ENCODE measurements at regions not wholly inside any gene's neighbourhood (a gene's known extent, or its start where the extent isn't known, plus 50 kb on each side); places are given as distances from the start of the nearest gene placed in this dataset.

- TF ChIP-seq, protein P1, sequence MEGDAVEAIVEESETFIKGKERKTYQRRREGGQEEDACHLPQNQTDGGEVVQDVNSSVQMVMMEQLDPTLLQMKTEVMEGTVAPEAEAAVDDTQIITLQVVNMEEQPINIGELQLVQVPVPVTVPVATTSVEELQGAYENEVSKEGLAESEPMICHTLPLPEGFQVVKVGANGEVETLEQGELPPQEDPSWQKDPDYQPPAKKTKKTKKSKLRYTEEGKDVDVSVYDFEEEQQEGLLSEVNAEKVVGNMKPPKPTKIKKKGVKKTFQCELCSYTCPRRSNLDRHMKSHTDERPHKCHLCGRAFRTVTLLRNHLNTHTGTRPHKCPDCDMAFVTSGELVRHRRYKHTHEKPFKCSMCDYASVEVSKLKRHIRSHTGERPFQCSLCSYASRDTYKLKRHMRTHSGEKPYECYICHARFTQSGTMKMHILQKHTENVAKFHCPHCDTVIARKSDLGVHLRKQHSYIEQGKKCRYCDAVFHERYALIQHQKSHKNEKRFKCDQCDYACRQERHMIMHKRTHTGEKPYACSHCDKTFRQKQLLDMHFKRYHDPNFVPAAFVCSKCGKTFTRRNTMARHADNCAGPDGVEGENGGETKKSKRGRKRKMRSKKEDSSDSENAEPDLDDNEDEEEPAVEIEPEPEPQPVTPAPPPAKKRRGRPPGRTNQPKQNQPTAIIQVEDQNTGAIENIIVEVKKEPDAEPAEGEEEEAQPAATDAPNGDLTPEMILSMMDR (IDR thresholded peaks at IDR 0.05; ENCODE audit: low read depth, low read length): no peak
- TF ChIP-seq EZH2phosphoT487 (IDR thresholded peaks at IDR 0.05; ENCODE audit: low read depth): no peak
- no peak overlapping the region for H3K4me2 ChIP-seq (ENCODE audit: low read length)
- H3K4me3 ChIP-seq (ENCODE audit: low read length): no peak overlapping the region
- H4K20me1 ChIP-seq (ENCODE audit: insufficient read depth, low read length): no peaks in the 10 kb centered on the region
- H3K27me3 ChIP-seq (ENCODE audit: low read depth, low read length): peaks cover 5% of the 10 kb centered on the region; the same call in 1 of the 2 replicates
- no peak overlapping the region for H2AFZ ChIP-seq (ENCODE audit: low read depth, low read length)
- no peaks in the 10 kb centered on the region for H3K36me3 ChIP-seq (replicated peaks; ENCODE audit: low read depth, low read length)
- H3K79me2 ChIP-seq (ENCODE audit: low read length): no peaks in the 10 kb centered on the region
- H3K4me1 ChIP-seq (ENCODE audit: low read length): no peaks in the 10 kb centered on the region
- H3K9me3 ChIP-seq (ENCODE audit: insufficient read depth, low read length): no peaks in the 10 kb centered on the region
- no peak overlapping the region for H3K27ac ChIP-seq (ENCODE audit: low read length)
- no peak overlapping the region for H3K9ac ChIP-seq (ENCODE audit: low read length)
Measured at GRCh38 chr21:41664881-41665765, 101.7 kb downstream of the RIPK4 start.

GRCh38 chr21:41663805-41664788 lies 102.8 kb downstream of the RIPK4 start:
- Histone ChIP-seq H3K4me2 (ENCODE audit: low read length) (no peak overlapping the region), H3K9ac (ENCODE audit: low read length) (no peak overlapping the region), H3K27ac (ENCODE audit: low read length) (no peak overlapping the region), H3K36me3 (replicated peaks; ENCODE audit: low read depth, low read length) (no peaks in the 10 kb centered on the region), H3K79me2 (ENCODE audit: low read length) (no peaks in the 10 kb centered on the region), H4K20me1 (ENCODE audit: insufficient read depth, low read length) (no peaks in the 10 kb centered on the region), H3K4me1 (ENCODE audit: low read length) (no peaks in the 10 kb centered on the region), H2AFZ (ENCODE audit: low read depth, low read length) (no peak overlapping the region), H3K27me3 (ENCODE audit: low read depth, low read length) (peaks cover 5% of the 10 kb centered on the region; the same call in 1 of the 2 replicates), H3K9me3 (ENCODE audit: insufficient read depth, low read length) (no peaks in the 10 kb centered on the region), H3K4me3 (ENCODE audit: low read length) (no peak overlapping the region)
- TF ChIP-seq, protein P1 (IDR thresholded peaks at IDR 0.05; ENCODE audit: low read depth, low read length): no peak
- no peak for TF ChIP-seq EZH2phosphoT487 (IDR thresholded peaks at IDR 0.05; ENCODE audit: low read depth)

- no peak for TF ChIP-seq EZH2phosphoT487 (IDR thresholded peaks at IDR 0.05; ENCODE audit: low read depth)
- TF ChIP-seq, protein P1 (IDR thresholded peaks at IDR 0.05; ENCODE audit: low read depth, low read length): no peak
- no peak overlapping the region for H2AFZ ChIP-seq (ENCODE audit: low read depth, low read length)
Measured at GRCh38 chr21:41662761-41663160, 104.1 kb downstream of the RIPK4 start.

More at GRCh38 chr21:41662761-41663160, 104.1 kb downstream of the RIPK4 start:
- Histone ChIP-seq H4K20me1 (ENCODE audit: insufficient read depth, low read length) (no peaks in the 10 kb centered on the region), H3K4me3 (ENCODE audit: low read length) (no peak overlapping the region), H3K9me3 (ENCODE audit: insufficient read depth, low read length) (no peaks in the 10 kb centered on the region), H3K79me2 (ENCODE audit: low read length) (no peaks in the 10 kb centered on the region), H3K36me3 (replicated peaks; ENCODE audit: low read depth, low read length) (no peaks in the 10 kb centered on the region), H3K9ac (ENCODE audit: low read length) (no peak overlapping the region), H3K27ac (ENCODE audit: low read length) (no peak overlapping the region), H3K27me3 (ENCODE audit: low read depth, low read length) (peaks cover 16% of the 10 kb centered on the region; the same call in 1 of the 2 replicates), H3K4me2 (ENCODE audit: low read length) (no peak overlapping the region), H3K4me1 (ENCODE audit: low read length) (no peaks in the 10 kb centered on the region)
